Mesodermal cell (in vitro differentiated cells): ENCODE measurements at regions not wholly inside any gene's neighbourhood (a gene's known extent, or its start where the extent isn't known, plus 50 kb on each side); places are given as distances from the start of the nearest gene placed in this dataset.
"Not testable (repeated sequence)": the region's sequence is repeated elsewhere in the genome, so short reads cannot be mapped to it uniquely, and the experiment has no call there.

Experiments
- H3K27ac ChIP-seq: 2 replicates; pipeline ENCODE4 v1.7.0; 2013; ENCODE audit warnings: mild to moderate bottlenecking, low read depth, low read length, moderate library complexity; ENCODE audit not compliant: severe bottlenecking
- H3K36me3 ChIP-seq: 2 replicates; pipeline ENCODE4 v1.7.1; 2013; ENCODE audit warnings: mild to moderate bottlenecking, low read length, moderate library complexity; ENCODE audit not compliant: control insufficient read depth, insufficient read depth
- H3K4me1 ChIP-seq: one replicate; pipeline ENCODE4 v1.7.1; 2013; ENCODE audit warnings: mild to moderate bottlenecking, low read length; ENCODE audit not compliant: insufficient read depth, control insufficient read depth, poor library complexity, severe bottlenecking
- H3K4me3 ChIP-seq: 2 replicates; pipeline ENCODE4 v1.7.0; 2013; ENCODE audit warnings: low read length, control low read depth, mild to moderate bottlenecking; ENCODE audit not compliant: insufficient read depth, poor library complexity, severe bottlenecking; ENCODE audit errors: extremely low read depth
- H3K9me3 ChIP-seq: 2 replicates; pipeline ENCODE4 v1.7.1; 2013; ENCODE audit warnings: mild to moderate bottlenecking, low read length, moderate library complexity; ENCODE audit not compliant: control insufficient read depth
- WGBS, 2 experiments: methylation state at CpG; one replicate each; pipeline ENCODE4 v1.1.5; 2013; ENCODE audit warnings: missing lambda C conversion rate in 2 of 2; ENCODE audit not compliant: insufficient coverage in 2 of 2; 5-methylcytosine and 5-hydroxymethylcytosine counted together

GRCh38 chr13:28573595-28574373 lies 78.9 kb upstream of the FLT1 start:
- Histone ChIP-seq H3K9me3 (no peaks in the 10 kb centered on the region), H3K27ac (peak overlapping the region; percentile 86), H3K36me3 (no peaks in the 10 kb centered on the region), H3K4me3 (no peak overlapping the region), H3K4me1 (peaks cover 18% of the 10 kb centered on the region)
- WGBS, 2 experiments, result 86 to 95% methylated on average over 11 of the region's 11 CpGs

GRCh38 chr13:28572871-28573270 lies 77.9 kb upstream of the FLT1 start:
- Histone ChIP-seq H3K4me1 (peaks cover 18% of the 10 kb centered on the region), H3K9me3 (no peaks in the 10 kb centered on the region), H3K36me3 (no peaks in the 10 kb centered on the region), H3K4me3 (no peak overlapping the region), H3K27ac (no peak overlapping the region)
- WGBS, 2 experiments, result 92 to 94% methylated on average over 2 of the region's 5 CpGs

- H3K27ac ChIP-seq, H3K36me3 ChIP-seq, H3K9me3 ChIP-seq, H3K4me3 ChIP-seq: not testable (repeated sequence)
- WGBS, 2 experiments, result 93 to 100% methylated on average over 5 of the region's 7 CpGs
- peaks cover 18% of the 10 kb centered on the region for H3K4me1 ChIP-seq
Observed at GRCh38 chr13:28570356-28570755, 75.4 kb upstream of the FLT1 start.

GRCh38 chr13:28569886-28570285 lies 75.0 kb upstream of the FLT1 start:
- Histone ChIP-seq H3K27ac (no peak overlapping the region), H3K4me3 (no peak overlapping the region), H3K9me3 (no peaks in the 10 kb centered on the region), H3K36me3 (no peaks in the 10 kb centered on the region), H3K4me1 (peaks cover 14% of the 10 kb centered on the region)
- 96% methylated on average over 5 of the region's 5 CpGs for WGBS, 2 experiments

DNA sequence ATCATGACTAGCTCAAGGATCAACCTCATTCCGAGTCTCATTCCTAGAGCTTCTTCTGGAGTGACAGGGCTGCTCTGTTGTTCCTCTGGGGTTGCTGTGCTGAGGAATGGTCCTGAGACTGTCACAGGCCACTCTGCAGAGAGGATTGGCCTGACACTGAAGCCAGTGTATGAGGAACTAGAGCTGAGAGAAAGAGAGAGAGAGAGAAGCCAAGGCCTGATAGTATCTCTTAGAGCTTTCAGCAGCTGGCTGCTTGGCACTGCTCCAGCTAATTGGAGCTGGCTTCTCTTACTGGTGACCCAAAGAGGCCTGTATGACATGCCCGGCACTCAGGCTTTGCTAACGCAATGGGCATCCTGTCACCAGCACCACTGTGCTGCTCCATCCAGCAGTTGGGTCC lies 73.4 kb upstream of the FLT1 start:
- WGBS, 2 experiments, result 88 to 93% methylated on average over 2 of the region's 3 CpGs
- no peaks in the 10 kb centered on the region for H3K9me3 ChIP-seq
- no peak overlapping the region for H3K4me3 ChIP-seq
- H3K36me3 ChIP-seq, result no peaks in the 10 kb centered on the region
- H3K4me1 ChIP-seq, result peaks cover 9% of the 10 kb centered on the region
- no peak overlapping the region for H3K27ac ChIP-seq

DNA sequence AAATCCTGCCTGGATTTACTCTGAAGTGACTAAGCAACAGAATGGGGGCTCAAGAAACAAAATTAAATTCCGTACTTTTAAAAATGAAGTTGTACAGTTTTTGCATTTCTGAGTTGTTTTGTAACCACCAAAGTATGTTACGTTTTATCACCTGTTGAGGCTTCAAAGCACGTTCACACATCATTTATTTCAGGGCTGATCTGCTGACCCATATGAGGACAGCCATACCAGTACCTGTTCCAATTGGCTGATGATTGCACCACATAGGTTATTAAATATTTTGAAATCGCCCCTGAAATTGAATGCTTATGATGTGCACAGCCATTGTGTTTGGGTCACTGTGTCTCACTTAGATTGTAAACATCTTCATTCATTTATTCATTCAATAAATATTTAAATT lies 72.0 kb upstream of the FLT1 start:
- no peak overlapping the region for H3K4me3 ChIP-seq
- WGBS, 2 experiments, result 71 to 96% methylated on average over 1 to 4 of the region's 4 CpGs

DNA sequence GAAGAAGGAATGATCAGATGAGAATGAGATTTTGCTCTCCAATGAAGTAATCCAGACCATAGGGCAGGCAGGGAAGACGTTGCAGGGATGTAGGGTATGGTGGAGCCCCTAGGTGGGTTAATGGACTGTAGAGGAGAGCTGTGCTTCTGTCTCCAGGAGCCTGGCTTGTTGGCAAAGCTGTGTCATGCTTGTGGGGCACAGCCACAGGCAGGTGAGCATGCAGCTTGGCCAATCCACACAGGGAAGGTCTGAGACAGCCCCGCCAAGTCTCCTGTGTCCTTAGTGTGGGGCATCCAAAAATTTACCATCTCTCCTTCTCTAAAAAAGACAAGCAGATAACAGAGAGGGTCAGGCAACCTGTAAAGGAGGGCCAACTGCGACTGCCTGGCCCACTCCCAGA lies 71.4 kb upstream of the FLT1 start:
- H3K4me3 ChIP-seq, result no peak overlapping the region
- H3K4me1 ChIP-seq, result peaks cover 9% of the 10 kb centered on the region
- WGBS, 2 experiments, result 100% methylated on average over 2 to 3 of the region's 3 CpGs
- H3K36me3 ChIP-seq, result no peaks in the 10 kb centered on the region
- H3K9me3 ChIP-seq, result no peaks in the 10 kb centered on the region
- H3K27ac ChIP-seq, result no peak overlapping the region

More for the DNA sequence above, 72.0 kb upstream of the FLT1 start:
- Histone ChIP-seq H3K36me3 (no peaks in the 10 kb centered on the region), H3K4me1 (peaks cover 9% of the 10 kb centered on the region), H3K9me3 (no peaks in the 10 kb centered on the region), H3K27ac (no peak overlapping the region)

GRCh38 chr13:28564030-28564429 lies 69.1 kb upstream of the FLT1 start:
- H3K36me3 ChIP-seq, result no peaks in the 10 kb centered on the region
- 89 to 90% methylated on average over 7 to 10 of the region's 10 CpGs for WGBS, 2 experiments
- no peak overlapping the region for H3K27ac ChIP-seq
- no peaks in the 10 kb centered on the region for H3K9me3 ChIP-seq
- H3K4me3 ChIP-seq, result no peak overlapping the region
- H3K4me1 ChIP-seq, result no peaks in the 10 kb centered on the region

- 92 to 96% methylated on average over 4 to 5 of the region's 5 CpGs for WGBS, 2 experiments
- Histone ChIP-seq H3K4me1 (peaks cover 2% of the 10 kb centered on the region), H3K9me3 (no peaks in the 10 kb centered on the region), H3K36me3 (no peaks in the 10 kb centered on the region), H3K27ac (no peak overlapping the region), H3K4me3 (no peak overlapping the region)
Observed at GRCh38 chr13:28563609-28564008, 68.7 kb upstream of the FLT1 start.

- H3K36me3 ChIP-seq, result no peaks in the 10 kb centered on the region
- 70 to 86% methylated on average over 1 of the region's 2 CpGs for WGBS, 2 experiments
- H3K4me1 ChIP-seq, result peaks cover 19% of the 10 kb centered on the region
- H3K9me3 ChIP-seq, result no peaks in the 10 kb centered on the region
- H3K4me3 ChIP-seq, result no peak overlapping the region
- no peak overlapping the region for H3K27ac ChIP-seq
Observed at GRCh38 chr13:28560612-28561011, 65.7 kb upstream of the FLT1 start.

DNA sequence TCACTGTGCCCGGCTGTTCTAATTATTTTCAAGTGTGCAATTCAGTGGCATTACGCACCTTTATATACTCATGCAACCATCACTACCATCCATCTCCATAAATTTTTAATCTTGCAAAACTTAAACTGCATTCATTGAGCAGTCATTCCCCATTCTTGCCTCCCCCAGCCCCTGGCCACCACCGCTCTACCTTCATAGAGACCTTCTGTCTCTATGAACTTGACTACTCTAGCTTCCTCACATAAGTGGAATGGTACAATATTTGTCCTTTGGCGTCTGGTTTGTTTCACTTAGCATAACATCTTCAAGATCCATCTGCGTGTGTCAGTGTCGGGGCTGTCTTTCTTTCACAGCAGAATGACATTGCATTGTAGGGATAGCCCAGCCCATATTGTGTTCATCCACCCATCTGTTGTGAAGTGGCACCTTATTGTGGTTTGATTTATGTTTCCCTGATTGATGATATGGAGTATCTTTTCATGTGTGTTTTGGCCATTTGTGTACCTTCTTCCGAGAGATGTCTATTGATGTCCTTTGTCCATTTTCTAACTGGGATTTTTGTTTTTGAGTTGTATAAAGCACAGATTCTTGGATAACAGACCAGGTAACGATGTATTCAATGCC lies 64.8 kb upstream of the FLT1 start:
- H3K4me1 ChIP-seq, result peaks cover 19% of the 10 kb centered on the region
- WGBS, 2 experiments, result 92 to 97% methylated on average over 6 to 8 of the region's 8 CpGs
- no peak overlapping the region for H3K4me3 ChIP-seq
- H3K9me3 ChIP-seq, result no peaks in the 10 kb centered on the region
- H3K27ac ChIP-seq, result no peak overlapping the region
- no peaks in the 10 kb centered on the region for H3K36me3 ChIP-seq
